ENCODE measurements at regions not wholly inside any gene's neighbourhood (a gene's known extent, or its start where the extent isn't known, plus 50 kb on each side); places are given as distances from the start of the nearest gene placed in this dataset.

DNA sequence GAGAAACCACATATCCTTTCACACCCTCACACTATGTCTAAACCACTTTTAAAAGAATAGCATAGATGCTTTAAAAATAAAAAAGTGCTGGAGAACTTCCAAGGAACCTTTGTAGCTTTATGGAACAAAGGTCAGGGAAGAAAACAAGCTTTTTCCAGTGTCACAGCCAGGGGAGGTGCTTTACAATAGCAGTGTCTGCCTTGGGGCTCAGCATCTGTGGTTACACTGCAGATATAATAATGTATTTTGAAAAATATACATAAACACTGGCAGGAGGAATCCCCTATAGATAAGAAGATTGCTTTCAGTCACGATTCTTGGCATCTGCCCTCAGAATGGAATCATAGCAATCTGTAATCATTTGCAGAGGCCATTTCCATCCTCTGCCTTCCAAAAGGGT, 362.4 kb upstream of the LRRC3B start:
- no peaks in the 10 kb centered on the region for H3K36me3 ChIP-seq (ENCODE audit: insufficient read depth, low read length)
- no peaks in the 10 kb centered on the region for H3K9me2 ChIP-seq (ENCODE audit: insufficient read depth, low read length)
- no peaks in the 10 kb centered on the region for H4K20me1 ChIP-seq (ENCODE audit: insufficient read depth)
- peak overlapping the region; percentile 30 for H3K27ac ChIP-seq (ENCODE audit: low read length)
- H3K9ac ChIP-seq (ENCODE audit: low read length), result no peak overlapping the region
- H3K4me2 ChIP-seq (ENCODE audit: low read length), result peak overlapping the region; percentile 35
- H3K4me3 ChIP-seq (ENCODE audit: low read length), result no peak overlapping the region
- no peak overlapping the region for H2AFZ ChIP-seq (ENCODE audit: low read depth, low read length)
- H3F3A ChIP-seq (ENCODE audit: insufficient read depth, low read length, poor library complexity, severe bottlenecking), result no peaks in the 10 kb centered on the region
- no peaks in the 10 kb centered on the region for H3K79me2 ChIP-seq (replicated peaks; ENCODE audit: insufficient read depth, low read length)
- no peaks in the 10 kb centered on the region for H3K27me3 ChIP-seq (ENCODE audit: insufficient read depth, low read depth, low read length)
- H3K9me3 ChIP-seq (ENCODE audit: low read length), result no peaks in the 10 kb centered on the region
- TF ChIP-seq TAF1 (IDR thresholded peaks at IDR 0.05; ENCODE audit: low read depth) (no peak), EP300 (conservative IDR thresholded peaks at IDR 0.05; ENCODE audit: poor library complexity, severe bottlenecking) (no peak), POLR2AphosphoS5 (IDR thresholded peaks at IDR 0.05) (no peak), EZH2 (IDR thresholded peaks at IDR 0.05; ENCODE audit: borderline replicate concordance, insufficient read depth, low read length, poor library complexity, severe bottlenecking) (no peak), RAD21 (conservative IDR thresholded peaks at IDR 0.05) (no peak), SMC3 (conservative IDR thresholded peaks at IDR 0.05; ENCODE audit: poor library complexity) (no peak), MXI1 (conservative IDR thresholded peaks at IDR 0.05; ENCODE audit: poor library complexity, severe bottlenecking) (no peak)
- TF ChIP-seq, protein P1, sequence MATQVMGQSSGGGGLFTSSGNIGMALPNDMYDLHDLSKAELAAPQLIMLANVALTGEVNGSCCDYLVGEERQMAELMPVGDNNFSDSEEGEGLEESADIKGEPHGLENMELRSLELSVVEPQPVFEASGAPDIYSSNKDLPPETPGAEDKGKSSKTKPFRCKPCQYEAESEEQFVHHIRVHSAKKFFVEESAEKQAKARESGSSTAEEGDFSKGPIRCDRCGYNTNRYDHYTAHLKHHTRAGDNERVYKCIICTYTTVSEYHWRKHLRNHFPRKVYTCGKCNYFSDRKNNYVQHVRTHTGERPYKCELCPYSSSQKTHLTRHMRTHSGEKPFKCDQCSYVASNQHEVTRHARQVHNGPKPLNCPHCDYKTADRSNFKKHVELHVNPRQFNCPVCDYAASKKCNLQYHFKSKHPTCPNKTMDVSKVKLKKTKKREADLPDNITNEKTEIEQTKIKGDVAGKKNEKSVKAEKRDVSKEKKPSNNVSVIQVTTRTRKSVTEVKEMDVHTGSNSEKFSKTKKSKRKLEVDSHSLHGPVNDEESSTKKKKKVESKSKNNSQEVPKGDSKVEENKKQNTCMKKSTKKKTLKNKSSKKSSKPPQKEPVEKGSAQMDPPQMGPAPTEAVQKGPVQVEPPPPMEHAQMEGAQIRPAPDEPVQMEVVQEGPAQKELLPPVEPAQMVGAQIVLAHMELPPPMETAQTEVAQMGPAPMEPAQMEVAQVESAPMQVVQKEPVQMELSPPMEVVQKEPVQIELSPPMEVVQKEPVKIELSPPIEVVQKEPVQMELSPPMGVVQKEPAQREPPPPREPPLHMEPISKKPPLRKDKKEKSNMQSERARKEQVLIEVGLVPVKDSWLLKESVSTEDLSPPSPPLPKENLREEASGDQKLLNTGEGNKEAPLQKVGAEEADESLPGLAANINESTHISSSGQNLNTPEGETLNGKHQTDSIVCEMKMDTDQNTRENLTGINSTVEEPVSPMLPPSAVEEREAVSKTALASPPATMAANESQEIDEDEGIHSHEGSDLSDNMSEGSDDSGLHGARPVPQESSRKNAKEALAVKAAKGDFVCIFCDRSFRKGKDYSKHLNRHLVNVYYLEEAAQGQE (IDR thresholded peaks at IDR 0.05; ENCODE audit: borderline replicate concordance), result no peak
- TF ChIP-seq, protein P2, sequence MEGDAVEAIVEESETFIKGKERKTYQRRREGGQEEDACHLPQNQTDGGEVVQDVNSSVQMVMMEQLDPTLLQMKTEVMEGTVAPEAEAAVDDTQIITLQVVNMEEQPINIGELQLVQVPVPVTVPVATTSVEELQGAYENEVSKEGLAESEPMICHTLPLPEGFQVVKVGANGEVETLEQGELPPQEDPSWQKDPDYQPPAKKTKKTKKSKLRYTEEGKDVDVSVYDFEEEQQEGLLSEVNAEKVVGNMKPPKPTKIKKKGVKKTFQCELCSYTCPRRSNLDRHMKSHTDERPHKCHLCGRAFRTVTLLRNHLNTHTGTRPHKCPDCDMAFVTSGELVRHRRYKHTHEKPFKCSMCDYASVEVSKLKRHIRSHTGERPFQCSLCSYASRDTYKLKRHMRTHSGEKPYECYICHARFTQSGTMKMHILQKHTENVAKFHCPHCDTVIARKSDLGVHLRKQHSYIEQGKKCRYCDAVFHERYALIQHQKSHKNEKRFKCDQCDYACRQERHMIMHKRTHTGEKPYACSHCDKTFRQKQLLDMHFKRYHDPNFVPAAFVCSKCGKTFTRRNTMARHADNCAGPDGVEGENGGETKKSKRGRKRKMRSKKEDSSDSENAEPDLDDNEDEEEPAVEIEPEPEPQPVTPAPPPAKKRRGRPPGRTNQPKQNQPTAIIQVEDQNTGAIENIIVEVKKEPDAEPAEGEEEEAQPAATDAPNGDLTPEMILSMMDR (IDR thresholded peaks at IDR 0.05; ENCODE audit: poor library complexity, severe bottlenecking), result no peak

DNA sequence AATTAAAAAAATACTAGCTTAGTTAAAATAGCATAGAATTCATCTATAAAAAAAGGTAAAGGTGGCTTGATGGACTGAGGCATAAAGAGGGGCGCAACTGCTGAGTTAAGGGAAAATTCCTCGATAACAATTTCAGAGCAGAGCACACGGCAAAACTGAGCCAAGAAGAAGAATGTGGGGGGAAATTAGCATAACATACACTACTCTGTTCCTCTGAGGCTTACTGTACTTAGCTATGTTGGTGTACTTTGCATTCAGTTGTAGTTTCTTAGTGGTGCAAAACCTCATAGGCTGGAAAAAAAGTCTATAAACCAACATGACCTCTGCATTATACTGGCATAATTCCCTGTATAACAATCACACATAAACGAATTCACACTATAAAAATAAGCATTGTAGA, 357.9 kb upstream of the LRRC3B start:
- Histone ChIP-seq H3K36me3 (ENCODE audit: insufficient read depth, low read length) (no peaks in the 10 kb centered on the region), H3K4me3 (ENCODE audit: low read length) (no peak overlapping the region), H3K9me3 (ENCODE audit: low read length) (no peaks in the 10 kb centered on the region), H3K4me2 (ENCODE audit: low read length) (no peak overlapping the region), H4K20me1 (ENCODE audit: insufficient read depth) (no peaks in the 10 kb centered on the region), H3K27ac (ENCODE audit: low read length) (no peak overlapping the region), H3K27me3 (ENCODE audit: insufficient read depth, low read depth, low read length) (no peaks in the 10 kb centered on the region), H3K79me2 (replicated peaks; ENCODE audit: insufficient read depth, low read length) (no peaks in the 10 kb centered on the region), H2AFZ (ENCODE audit: low read depth, low read length) (no peak overlapping the region), H3K9me2 (ENCODE audit: insufficient read depth, low read length) (no peaks in the 10 kb centered on the region), H3F3A (ENCODE audit: insufficient read depth, low read length, poor library complexity, severe bottlenecking) (no peaks in the 10 kb centered on the region), H3K9ac (ENCODE audit: low read length) (no peak overlapping the region)
- TF ChIP-seq MXI1 (conservative IDR thresholded peaks at IDR 0.05; ENCODE audit: poor library complexity, severe bottlenecking) (no peak), POLR2AphosphoS5 (IDR thresholded peaks at IDR 0.05) (no peak), EP300 (conservative IDR thresholded peaks at IDR 0.05; ENCODE audit: poor library complexity, severe bottlenecking) (no peak), SMC3 (conservative IDR thresholded peaks at IDR 0.05; ENCODE audit: poor library complexity) (no peak), RAD21 (conservative IDR thresholded peaks at IDR 0.05) (no peak), TAF1 (IDR thresholded peaks at IDR 0.05; ENCODE audit: low read depth) (no peak), EZH2 (IDR thresholded peaks at IDR 0.05; ENCODE audit: borderline replicate concordance, insufficient read depth, low read length, poor library complexity, severe bottlenecking) (no peak)
- TF ChIP-seq, protein P1 (IDR thresholded peaks at IDR 0.05; ENCODE audit: borderline replicate concordance), result no peak
- TF ChIP-seq, protein P2 (IDR thresholded peaks at IDR 0.05; ENCODE audit: poor library complexity, severe bottlenecking), result no peak

Data from neural cell (in vitro differentiated cells).